HG02870 (cell line): ENCODE measurements at regions not wholly inside any gene's neighbourhood (a gene's known extent, or its start where the extent isn't known, plus 50 kb on each side); places are given as distances from the start of the nearest gene placed in this dataset.
"Not testable (repeated sequence)": the region's sequence is repeated elsewhere in the genome, so short reads cannot be mapped to it uniquely, and the experiment has no call there.

ENCODE experiments used
- ATAC-seq: cut with Tn5 transposase; IDR thresholded peaks from one replicate; pipeline ENCODE4 v1.9.1; 2021; ENCODE audit warnings: mild to moderate bottlenecking, moderate library complexity; ENCODE audit not compliant: unreplicated experiment

- no peak for ATAC-seq
Measured at GRCh38 chr5:171541341-171541776, 121.9 kb downstream of the FGF18 start.

GRCh38 chr5:171542525-171543140 is 123.2 kb downstream of the FGF18 start:
- no peak for ATAC-seq

GRCh38 chr5:171543148-171543815 is 123.8 kb downstream of the FGF18 start:
- ATAC-seq: no peak

GRCh38 chr5:171544913-171545765 is 125.7 kb downstream of the FGF18 start:
- ATAC-seq: no peak

GRCh38 chr5:171549274-171549673 is 129.8 kb downstream of the FGF18 start:
- no peak for ATAC-seq

- not testable (repeated sequence) for ATAC-seq
Measured at GRCh38 chr5:171553817-171554216, 134.4 kb downstream of the FGF18 start.

GRCh38 chr5:171555160-171555559 is 135.7 kb downstream of the FGF18 start:
- no peak for ATAC-seq

- no peak for ATAC-seq
Measured at GRCh38 chr5:171562822-171563221, 143.4 kb downstream of the FGF18 start.

- ATAC-seq: no peak
Measured at GRCh38 chr5:171568389-171568788, 148.9 kb downstream of the FGF18 start.

- ATAC-seq: no peak
Measured at GRCh38 chr5:171569065-171569712, 149.7 kb downstream of the FGF18 start.

- no peak for ATAC-seq
Measured at GRCh38 chr5:171570244-171570825, 150.9 kb downstream of the FGF18 start.

- ATAC-seq: no peak
Measured at GRCh38 chr5:171571663-171572062, 152.2 kb downstream of the FGF18 start.

GRCh38 chr5:171573021-171573420 is 153.6 kb downstream of the FGF18 start:
- ATAC-seq: no peak

GRCh38 chr5:171573451-171574225 is 154.2 kb downstream of the FGF18 start:
- ATAC-seq: no peak

GRCh38 chr5:171574376-171574775 is 154.9 kb downstream of the FGF18 start:
- ATAC-seq: no peak

GRCh38 chr5:171575386-171575785 is 155.9 kb downstream of the FGF18 start:
- no peak for ATAC-seq

- no peak for ATAC-seq
Measured at GRCh38 chr5:171575808-171576207, 156.4 kb downstream of the FGF18 start.

- ATAC-seq: no peak
Measured at GRCh38 chr5:171577042-171577758, 157.8 kb downstream of the FGF18 start.

GRCh38 chr5:171578049-171578828 is 158.8 kb downstream of the FGF18 start:
- ATAC-seq: no peak
